GM21515 (cell line): ENCODE measurements at regions not wholly inside any gene's neighbourhood (a gene's known extent, or its start where the extent isn't known, plus 50 kb on each side); places are given as distances from the start of the nearest gene placed in this dataset.
"Not testable (repeated sequence)": the region's sequence is repeated elsewhere in the genome, so short reads cannot be mapped to it uniquely, and the experiment has no call there.

Experiments
- ATAC-seq: cut with Tn5 transposase; IDR thresholded peaks from one replicate; pipeline ENCODE4 v1.9.1; 2021; ENCODE audit not compliant: unreplicated experiment

GRCh38 chr21:27033471-27033870 is 66.6 kb upstream of the ADAMTS5 start:
- ATAC-seq: no peak

- ATAC-seq: no peak
These were observed 59.6 kb upstream of the ADAMTS5 start for GRCh38 chr21:27026501-27026900.

DNA sequence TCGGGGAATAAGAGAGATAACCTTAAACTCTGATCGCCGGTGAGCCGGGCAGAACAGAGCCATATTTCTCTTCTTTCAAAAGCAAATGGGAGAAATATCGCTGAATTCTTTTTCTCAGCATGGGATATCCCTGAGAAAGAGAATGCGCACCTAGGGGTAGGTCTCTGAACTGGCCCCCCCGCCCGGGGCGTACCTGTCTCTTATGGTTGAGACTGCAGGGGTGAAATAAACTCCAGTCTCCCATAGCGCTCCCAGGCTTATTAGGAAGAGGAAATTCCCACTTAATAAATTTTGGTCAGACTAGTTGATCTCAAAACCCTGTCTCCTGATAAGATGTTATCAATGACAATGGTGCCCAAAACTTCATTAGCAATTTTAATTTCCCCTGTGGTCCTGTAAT is 58.8 kb upstream of the ADAMTS5 start:
- ATAC-seq: not testable (repeated sequence)

GRCh38 chr21:27024971-27025370 is 58.1 kb upstream of the ADAMTS5 start:
- ATAC-seq: no peak

- no peak for ATAC-seq
These were observed 57.4 kb upstream of the ADAMTS5 start for GRCh38 chr21:27024301-27024700.

DNA sequence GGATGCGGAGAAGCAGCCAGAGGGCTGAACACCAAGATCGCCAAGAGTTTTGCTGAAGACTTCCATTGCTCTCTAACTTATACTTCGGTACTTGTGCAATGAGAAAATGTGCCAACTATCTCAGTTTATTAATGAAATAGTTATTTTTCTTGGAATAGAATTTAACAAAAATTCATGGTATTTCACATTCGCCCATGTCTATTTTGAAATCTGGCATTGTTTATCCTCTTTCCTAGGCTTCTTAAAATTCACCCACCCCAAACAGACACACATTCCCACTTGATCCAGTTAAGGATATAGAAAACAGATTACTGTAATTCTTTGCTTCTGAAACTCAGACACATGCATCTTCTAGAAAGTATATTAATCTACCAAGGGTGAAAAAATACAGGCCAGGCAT is 56.3 kb upstream of the ADAMTS5 start:
- no peak for ATAC-seq

- ATAC-seq: no peak
These were observed 54.9 kb upstream of the ADAMTS5 start for GRCh38 chr21:27021801-27022200.

DNA sequence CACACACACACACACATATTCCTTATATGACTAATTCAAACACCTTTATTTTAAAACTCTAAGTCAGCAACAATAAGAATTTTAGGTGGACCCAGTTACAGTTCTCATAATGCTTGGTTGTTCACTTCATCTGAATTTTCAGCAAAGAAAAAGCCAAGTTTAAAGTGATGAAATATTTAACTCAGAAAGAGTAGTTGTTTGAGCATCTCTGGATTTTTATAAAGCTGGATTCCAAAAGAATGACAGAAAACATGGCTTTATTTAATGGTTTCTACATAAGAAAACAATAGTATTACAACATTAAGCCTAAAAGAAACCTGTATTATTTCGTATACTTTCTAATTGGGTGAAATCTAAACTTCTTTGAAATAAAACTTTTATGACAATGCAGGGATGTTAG is 54.2 kb upstream of the ADAMTS5 start:
- ATAC-seq: no peak

- ATAC-seq: no peak
These were observed 50.4 kb upstream of the ADAMTS5 start for GRCh38 chr21:27017246-27017645.
